ENCODE measurements at regions not wholly inside any gene's neighbourhood (a gene's known extent, or its start where the extent isn't known, plus 50 kb on each side); places are given as distances from the start of the nearest gene placed in this dataset.

- TF ChIP-seq POLR2A (IDR thresholded peaks at IDR 0.05) (no peak), POLR2AphosphoS5 (IDR thresholded peaks at IDR 0.05) (no peak)
- TF ChIP-seq, protein P1, sequence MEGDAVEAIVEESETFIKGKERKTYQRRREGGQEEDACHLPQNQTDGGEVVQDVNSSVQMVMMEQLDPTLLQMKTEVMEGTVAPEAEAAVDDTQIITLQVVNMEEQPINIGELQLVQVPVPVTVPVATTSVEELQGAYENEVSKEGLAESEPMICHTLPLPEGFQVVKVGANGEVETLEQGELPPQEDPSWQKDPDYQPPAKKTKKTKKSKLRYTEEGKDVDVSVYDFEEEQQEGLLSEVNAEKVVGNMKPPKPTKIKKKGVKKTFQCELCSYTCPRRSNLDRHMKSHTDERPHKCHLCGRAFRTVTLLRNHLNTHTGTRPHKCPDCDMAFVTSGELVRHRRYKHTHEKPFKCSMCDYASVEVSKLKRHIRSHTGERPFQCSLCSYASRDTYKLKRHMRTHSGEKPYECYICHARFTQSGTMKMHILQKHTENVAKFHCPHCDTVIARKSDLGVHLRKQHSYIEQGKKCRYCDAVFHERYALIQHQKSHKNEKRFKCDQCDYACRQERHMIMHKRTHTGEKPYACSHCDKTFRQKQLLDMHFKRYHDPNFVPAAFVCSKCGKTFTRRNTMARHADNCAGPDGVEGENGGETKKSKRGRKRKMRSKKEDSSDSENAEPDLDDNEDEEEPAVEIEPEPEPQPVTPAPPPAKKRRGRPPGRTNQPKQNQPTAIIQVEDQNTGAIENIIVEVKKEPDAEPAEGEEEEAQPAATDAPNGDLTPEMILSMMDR (IDR thresholded peaks at IDR 0.05 in 8 of 11, conservative IDR thresholded peaks at IDR 0.05 in 3 of 11), result no peak
- no peak for DNase-seq
- H3K27ac ChIP-seq, result no peak overlapping the region
- intact Hi-C loops (cut with DNase I; ENCODE audit: low total_unique reads), result no loop called here
- H3K36me3 ChIP-seq, result no peaks in the 10 kb centered on the region
- no peaks in the 10 kb centered on the region for H3K27me3 ChIP-seq (replicated peaks in 1 of 7)
- 76 to 92% (median 79%) methylated on average over 2 of the region's 2 CpGs for WGBS, 5 donors
- no peak overlapping the region for H3K4me3 ChIP-seq
- H3K4me1 ChIP-seq, result no peaks in the 10 kb centered on the region
- H3K9me3 ChIP-seq, result no peaks in the 10 kb centered on the region
Measured at GRCh38 chr5:117736698-117737097, 1162.1 kb upstream of the SEMA6A start.

- Histone ChIP-seq H3K9me3 (peaks cover 0 to 6% (median 0%) of the 10 kb centered on the region in 8 donors), H3K27me3 (replicated peaks in 1 of 7) (no peaks in the 10 kb centered on the region), H3K4me3 (no peak overlapping the region), H3K36me3 (no peaks in the 10 kb centered on the region), H3K4me1 (no peaks in the 10 kb centered on the region), H3K27ac (no peak overlapping the region)
- 89 to 96% (median 90%) methylated on average over 4 of the region's 4 CpGs for WGBS, 5 donors
- intact Hi-C loops (cut with DNase I; ENCODE audit: low total_unique reads), result no loop called here
- TF ChIP-seq, protein P1 (IDR thresholded peaks at IDR 0.05 in 8 of 11, conservative IDR thresholded peaks at IDR 0.05 in 3 of 11), result no peak
- no peak for TF ChIP-seq POLR2A (IDR thresholded peaks at IDR 0.05)
- no peak for DNase-seq
Measured at GRCh38 chr5:117734056-117734455, 1159.4 kb upstream of the SEMA6A start.

DNA sequence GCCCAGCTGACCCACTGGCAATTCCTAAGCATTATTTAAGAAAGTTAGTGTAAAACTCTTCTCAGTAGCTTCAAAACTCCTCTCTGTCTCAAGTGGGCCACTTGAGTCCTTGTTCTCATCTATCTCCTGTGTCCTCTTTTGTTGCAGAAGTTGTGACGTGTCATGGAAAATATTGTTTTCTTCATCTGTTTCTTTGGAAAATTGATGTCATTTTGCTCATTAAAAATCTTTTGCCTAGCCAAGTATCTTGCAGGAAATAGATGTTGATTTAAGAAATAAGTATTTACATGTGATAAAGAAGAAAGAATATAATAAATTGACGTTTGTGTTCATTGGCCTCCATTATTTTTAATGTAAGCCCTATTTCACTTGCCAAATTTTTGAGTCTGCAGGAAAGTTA, 1158.4 kb upstream of the SEMA6A start:
- Histone ChIP-seq H3K4me3 (no peak overlapping the region), H3K27me3 (replicated peaks in 1 of 7) (no peaks in the 10 kb centered on the region), H3K9me3 (peaks cover 0 to 8% (median 0%) of the 10 kb centered on the region in 8 donors), H3K36me3 (no peaks in the 10 kb centered on the region), H3K27ac (no peak overlapping the region), H3K4me1 (no peaks in the 10 kb centered on the region)
- TF ChIP-seq, protein P1 (IDR thresholded peaks at IDR 0.05 in 8 of 11, conservative IDR thresholded peaks at IDR 0.05 in 3 of 11), result no peak
- TF ChIP-seq POLR2AphosphoS5 (IDR thresholded peaks at IDR 0.05), result no peak
- TF ChIP-seq POLR2A (IDR thresholded peaks at IDR 0.05), result no peak
- intact Hi-C loops (cut with DNase I; ENCODE audit: low total_unique reads), result no loop called here
- DNase-seq, result no peak
- WGBS, 5 donors, result 73 to 90% (median 80%) methylated on average over 2 of the region's 2 CpGs

- H3K4me1 ChIP-seq, result no peaks in the 10 kb centered on the region
- intact Hi-C loops (cut with DNase I; ENCODE audit: low total_unique reads), result no loop called here
- H3K4me3 ChIP-seq, result no peak overlapping the region
- TF ChIP-seq POLR2A (IDR thresholded peaks at IDR 0.05) (no peak), POLR2AphosphoS5 (IDR thresholded peaks at IDR 0.05) (no peak)
- TF ChIP-seq, protein P1 (IDR thresholded peaks at IDR 0.05 in 8 of 11, conservative IDR thresholded peaks at IDR 0.05 in 3 of 11), result no peak
- peaks cover 0 to 13% (median 0%) of the 10 kb centered on the region in 8 donors for H3K9me3 ChIP-seq
- WGBS, 5 donors, result 83 to 96% (median 90%) methylated on average over 3 of the region's 3 CpGs
- no peaks in the 10 kb centered on the region for H3K27me3 ChIP-seq (replicated peaks in 1 of 7)
- DNase-seq, result no peak
- no peaks in the 10 kb centered on the region for H3K36me3 ChIP-seq
- no peak overlapping the region for H3K27ac ChIP-seq
Measured at GRCh38 chr5:117732264-117732663, 1157.6 kb upstream of the SEMA6A start.

All from spleen (tissue), 11 donors.